ENCODE measurements at regions not wholly inside any gene's neighbourhood (a gene's known extent, or its start where the extent isn't known, plus 50 kb on each side); places are given as distances from the start of the nearest gene placed in this dataset.

DNA sequence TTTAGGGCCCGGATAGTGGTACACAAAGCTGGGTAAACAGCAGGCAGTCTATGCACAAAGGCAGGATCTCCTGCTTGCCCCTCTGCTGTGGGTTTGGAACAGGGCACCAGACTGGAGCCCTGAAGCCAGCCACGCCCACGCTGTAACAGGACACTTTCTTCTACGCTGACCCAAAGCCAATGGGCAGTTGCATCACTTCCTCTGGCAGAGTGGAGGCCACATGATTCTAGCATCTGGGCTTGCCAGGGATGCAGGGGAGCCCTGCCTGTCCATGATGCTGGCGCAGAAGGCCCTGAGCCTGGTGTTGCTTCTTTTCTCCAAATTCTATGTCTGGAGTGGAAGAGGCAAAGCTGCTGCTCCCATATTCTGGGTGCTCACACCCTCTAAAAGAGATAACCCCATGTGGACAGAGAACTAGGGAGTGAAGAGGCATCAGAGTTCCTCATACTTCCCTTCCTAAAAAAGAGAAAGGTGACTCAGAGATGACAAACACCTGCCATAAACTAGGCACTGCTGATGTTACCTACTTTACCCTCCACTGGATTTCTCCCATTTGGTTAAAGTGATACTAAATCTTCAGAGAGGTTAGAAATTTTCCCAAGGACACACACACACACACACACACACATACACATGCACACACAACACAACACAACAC is 260.3 kb upstream of the KLF4 start:
- no peak overlapping the region for H3K4me3 ChIP-seq (ENCODE audit: control extremely low read depth in 1 of 5, extremely low read depth in 1 of 5, insufficient read depth in 1 of 5, low read depth in 2 of 5, low read length in 4 of 5)
- H2AFZ ChIP-seq (ENCODE audit: insufficient read depth, low read depth, low read length, poor library complexity, severe bottlenecking), result no peak overlapping the region
- ChIA-PET POLR2A (no interaction called here), CTCF (no interaction called here)
- Mint-ChIP-seq H3K27ac (no peak overlapping the region), H3K4me3 (no peak overlapping the region), H3K9me3 (ENCODE audit: insufficient read depth) (no peaks in the 10 kb centered on the region), H3K27me3 (no peaks in the 10 kb centered on the region), H3K4me1 (no peaks in the 10 kb centered on the region)
- 94% methylated on average over 5 of the region's 5 CpGs for WGBS (ENCODE audit: insufficient coverage)
- no peak overlapping the region for H3K4me2 ChIP-seq (replicated peaks; ENCODE audit: low read depth, low read length, poor library complexity, severe bottlenecking)
- ATAC-seq (ENCODE audit: low read depth) (no peak), DNase-seq (no peak)
- no peaks in the 10 kb centered on the region for H3K79me2 ChIP-seq (ENCODE audit: control insufficient read depth, insufficient read depth, low read length)
- no peaks in the 10 kb centered on the region for H3K9me3 ChIP-seq (ENCODE audit: control extremely low read depth in 1 of 3, control insufficient read depth in 2 of 3, insufficient read depth in 1 of 3, low read length in 2 of 3)
- no peak overlapping the region for H3K9ac ChIP-seq (ENCODE audit: low read length)
- intact Hi-C loops (cut with micrococcal nuclease), result no loop called here
- H3K4me1 ChIP-seq (ENCODE audit: control insufficient read depth in 2 of 2, insufficient read depth in 2 of 2, low read length in 2 of 2), result no peaks in the 10 kb centered on the region
- no peak overlapping the region for H3K27ac ChIP-seq (ENCODE audit: low read length in 2 of 2)
- H4K20me1 ChIP-seq (ENCODE audit: control insufficient read depth, insufficient read depth, low read length, poor library complexity, severe bottlenecking), result no peaks in the 10 kb centered on the region
- H3K36me3 ChIP-seq (replicated peaks in 1 of 2; ENCODE audit: control extremely low read depth in 1 of 2, control insufficient read depth in 1 of 2, extremely low read depth in 1 of 2, insufficient read depth in 2 of 2, low read length in 1 of 2), result no peaks in the 10 kb centered on the region
- no peaks in the 10 kb centered on the region for H3K27me3 ChIP-seq (replicated peaks in 1 of 4; ENCODE audit: control extremely low read depth in 1 of 4, control insufficient read depth in 3 of 4, insufficient read depth in 4 of 4, low read length in 3 of 4)
- TF ChIP-seq, protein P1, sequence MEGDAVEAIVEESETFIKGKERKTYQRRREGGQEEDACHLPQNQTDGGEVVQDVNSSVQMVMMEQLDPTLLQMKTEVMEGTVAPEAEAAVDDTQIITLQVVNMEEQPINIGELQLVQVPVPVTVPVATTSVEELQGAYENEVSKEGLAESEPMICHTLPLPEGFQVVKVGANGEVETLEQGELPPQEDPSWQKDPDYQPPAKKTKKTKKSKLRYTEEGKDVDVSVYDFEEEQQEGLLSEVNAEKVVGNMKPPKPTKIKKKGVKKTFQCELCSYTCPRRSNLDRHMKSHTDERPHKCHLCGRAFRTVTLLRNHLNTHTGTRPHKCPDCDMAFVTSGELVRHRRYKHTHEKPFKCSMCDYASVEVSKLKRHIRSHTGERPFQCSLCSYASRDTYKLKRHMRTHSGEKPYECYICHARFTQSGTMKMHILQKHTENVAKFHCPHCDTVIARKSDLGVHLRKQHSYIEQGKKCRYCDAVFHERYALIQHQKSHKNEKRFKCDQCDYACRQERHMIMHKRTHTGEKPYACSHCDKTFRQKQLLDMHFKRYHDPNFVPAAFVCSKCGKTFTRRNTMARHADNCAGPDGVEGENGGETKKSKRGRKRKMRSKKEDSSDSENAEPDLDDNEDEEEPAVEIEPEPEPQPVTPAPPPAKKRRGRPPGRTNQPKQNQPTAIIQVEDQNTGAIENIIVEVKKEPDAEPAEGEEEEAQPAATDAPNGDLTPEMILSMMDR (IDR thresholded peaks at IDR 0.05), result no peak
- no peak for TF ChIP-seq EZH2 (IDR thresholded peaks at IDR 0.05; ENCODE audit: borderline replicate concordance, insufficient read depth, low read depth, low read length, poor library complexity, severe bottlenecking)

DNA sequence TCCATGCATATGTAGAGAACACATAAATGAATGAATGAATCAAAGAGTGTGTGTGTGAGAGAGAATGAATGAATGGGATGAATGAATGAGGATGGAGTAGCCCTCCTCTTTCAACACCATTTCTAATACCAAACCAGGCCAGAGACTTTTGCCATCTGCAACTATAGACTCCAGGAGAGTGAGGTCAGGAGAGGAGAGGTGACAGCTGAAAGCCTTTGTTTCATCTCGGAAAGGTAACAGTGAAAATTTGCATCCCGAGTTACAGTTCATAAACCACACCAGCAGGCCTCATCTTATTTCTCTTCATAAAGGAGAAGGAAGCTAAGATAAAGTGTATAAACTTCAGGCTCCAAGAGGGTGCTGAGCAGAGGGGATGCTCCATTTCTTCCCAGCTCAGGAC is 255.3 kb upstream of the KLF4 start:
- no peak for DNase-seq
- H3K27ac Mint-ChIP-seq, result no peak overlapping the region
- ATAC-seq (ENCODE audit: low read depth), result no peak
- no peaks in the 10 kb centered on the region for H4K20me1 ChIP-seq (ENCODE audit: control insufficient read depth, insufficient read depth, low read length, poor library complexity, severe bottlenecking)
- no peak overlapping the region for H3K9ac ChIP-seq (ENCODE audit: low read length)
- no peaks in the 10 kb centered on the region for H3K36me3 ChIP-seq (replicated peaks in 1 of 2; ENCODE audit: control extremely low read depth in 1 of 2, control insufficient read depth in 1 of 2, extremely low read depth in 1 of 2, insufficient read depth in 2 of 2, low read length in 1 of 2)
- no peak overlapping the region for H3K4me3 ChIP-seq (ENCODE audit: control extremely low read depth in 1 of 5, extremely low read depth in 1 of 5, insufficient read depth in 1 of 5, low read depth in 2 of 5, low read length in 4 of 5)
- intact Hi-C loops (cut with micrococcal nuclease), result no loop called here
- no peaks in the 10 kb centered on the region for H3K4me1 Mint-ChIP-seq
- WGBS (ENCODE audit: insufficient coverage), result no CpG with 5 or more reads among the region's 2 CpGs
- POLR2A ChIA-PET, result no interaction called here
- peaks cover 8% of the 10 kb centered on the region for H3K27me3 Mint-ChIP-seq
- H3K4me3 Mint-ChIP-seq, result no peak overlapping the region
- CTCF ChIA-PET, result no interaction called here
- no peak overlapping the region for H2AFZ ChIP-seq (ENCODE audit: insufficient read depth, low read depth, low read length, poor library complexity, severe bottlenecking)
- TF ChIP-seq, protein P1 (IDR thresholded peaks at IDR 0.05), result no peak
- TF ChIP-seq EZH2 (IDR thresholded peaks at IDR 0.05; ENCODE audit: borderline replicate concordance, insufficient read depth, low read depth, low read length, poor library complexity, severe bottlenecking), result no peak
- no peaks in the 10 kb centered on the region for H3K9me3 Mint-ChIP-seq (ENCODE audit: insufficient read depth)
- H3K79me2 ChIP-seq (ENCODE audit: control insufficient read depth, insufficient read depth, low read length), result no peaks in the 10 kb centered on the region
- H3K4me2 ChIP-seq (replicated peaks; ENCODE audit: low read depth, low read length, poor library complexity, severe bottlenecking), result no peak overlapping the region
- H3K27me3 ChIP-seq (replicated peaks in 1 of 4; ENCODE audit: control extremely low read depth in 1 of 4, control insufficient read depth in 3 of 4, insufficient read depth in 4 of 4, low read length in 3 of 4), result no peaks in the 10 kb centered on the region
- H3K4me1 ChIP-seq (ENCODE audit: control insufficient read depth in 2 of 2, insufficient read depth in 2 of 2, low read length in 2 of 2), result no peaks in the 10 kb centered on the region
- H3K9me3 ChIP-seq (ENCODE audit: control extremely low read depth in 1 of 3, control insufficient read depth in 2 of 3, insufficient read depth in 1 of 3, low read length in 2 of 3), result no peaks in the 10 kb centered on the region
- H3K27ac ChIP-seq (ENCODE audit: low read length in 2 of 2), result no peak overlapping the region

Measured in B cell (primary cell).